ENCODE measurements at regions not wholly inside any gene's neighbourhood (a gene's known extent, or its start where the extent isn't known, plus 50 kb on each side); places are given as distances from the start of the nearest gene placed in this dataset.
A peak's percentile ranks its signal among the peaks of the same experiment; 100 is the strongest.

GRCh38 chr3:104530934-104531333 lies 835.8 kb upstream of the ALCAM start:
- H2AFZ ChIP-seq (ENCODE audit: low read length): no peak overlapping the region
- H3K9me3 ChIP-seq (ENCODE audit: control insufficient read depth, low read depth, low read length): no peaks in the 10 kb centered on the region
- H4K91ac ChIP-seq (ENCODE audit: insufficient read length, low read depth, low read length): no peak overlapping the region
- H3K4me1 ChIP-seq (ENCODE audit: insufficient read depth, low read length): no peaks in the 10 kb centered on the region
- no peak overlapping the region for H3K27ac ChIP-seq (ENCODE audit: insufficient read length, low read depth, low read length)
- no peak overlapping the region for H2BK12ac ChIP-seq (ENCODE audit: insufficient read length, low read depth, low read length)
- no peak overlapping the region for H3K4ac ChIP-seq (ENCODE audit: low read depth, low read length)
- DNase-seq: no peak
- no peak overlapping the region for H4K5ac ChIP-seq (ENCODE audit: insufficient read length, low read depth, low read length)
- TF ChIP-seq CTCF (conservative IDR thresholded peaks at IDR 0.05): no peak
- no peak overlapping the region for H2AK5ac ChIP-seq (ENCODE audit: insufficient read length, low read length)
- H3K4me3 Mint-ChIP-seq: no peak overlapping the region; a peak in 1 of 5 replicates
- H4K8ac ChIP-seq (replicated peaks; ENCODE audit: insufficient read length, low read depth, low read length): no peak overlapping the region
- peaks cover 14 to 23% of the 10 kb centered on the region in 2 experiments; a peak in 4 of 5 replicates for H3K9me3 Mint-ChIP-seq
- H3K4me2 ChIP-seq (ENCODE audit: insufficient read depth, insufficient read length, low read length): no peak overlapping the region
- no CpG with 5 or more reads among the region's 8 CpGs for WGBS (ENCODE audit: extremely low coverage, insufficient read length, low lambda C conversion rate)
- no peak overlapping the region for H2BK20ac ChIP-seq (ENCODE audit: low read depth, low read length, poor library complexity, severe bottlenecking)
- no peaks in the 10 kb centered on the region for H4K20me1 ChIP-seq (ENCODE audit: control insufficient read depth, insufficient read depth, insufficient read length)
- no peak overlapping the region for H3K14ac ChIP-seq (ENCODE audit: insufficient read depth, low read length)
- H2BK15ac ChIP-seq (ENCODE audit: low read depth, low read length): no peak overlapping the region
- H3K9ac ChIP-seq (ENCODE audit: extremely low read depth, insufficient read length, low read length): no peak overlapping the region
- H3K23ac ChIP-seq (ENCODE audit: insufficient read length, low read depth, low read length): no peak overlapping the region
- H3K27me3 ChIP-seq (ENCODE audit: insufficient read depth, low read length): no peaks in the 10 kb centered on the region
- no peaks in the 10 kb centered on the region for H3K23me2 ChIP-seq (ENCODE audit: insufficient read length, low read depth, low read length, poor library complexity, severe bottlenecking)
- no peak overlapping the region for H2BK120ac ChIP-seq (ENCODE audit: low read depth, low read length, poor library complexity, severe bottlenecking)
- H3T11ph ChIP-seq (ENCODE audit: low read length): no peak overlapping the region
- H2BK5ac ChIP-seq (ENCODE audit: insufficient read length, low read length): no peak overlapping the region
- no peak overlapping the region for H3K18ac ChIP-seq (ENCODE audit: insufficient read length, low read depth, low read length)
- peaks cover 3% of the 10 kb centered on the region in 2 experiments; a peak in 3 of 4 replicates for H3K4me1 Mint-ChIP-seq
- peaks cover 4 to 26% (median 18%) of the 10 kb centered on the region in 3 experiments for H3K36me3 Mint-ChIP-seq (ENCODE audit: insufficient read depth in 1 of 3, low read depth in 3 of 3)
- H3K56ac ChIP-seq (ENCODE audit: insufficient read length, low read depth, low read length): no peak overlapping the region
- H3K79me1 ChIP-seq (ENCODE audit: insufficient read depth, low read depth, low read length, poor library complexity, severe bottlenecking): no peaks in the 10 kb centered on the region
- H3K79me2 ChIP-seq (ENCODE audit: insufficient read depth, low read length): no peaks in the 10 kb centered on the region
- H3K27me3 Mint-ChIP-seq (ENCODE audit: low read depth): no peaks in the 10 kb centered on the region; the same call in 1 of the 2 replicates
- peak overlapping the region in 1 of 3 experiments; percentile 70; a peak in 1 of 7 replicates for H3K27ac Mint-ChIP-seq
